ENCODE measurements at regions not wholly inside any gene's neighbourhood (a gene's known extent, or its start where the extent isn't known, plus 50 kb on each side); places are given as distances from the start of the nearest gene placed in this dataset.

DNA sequence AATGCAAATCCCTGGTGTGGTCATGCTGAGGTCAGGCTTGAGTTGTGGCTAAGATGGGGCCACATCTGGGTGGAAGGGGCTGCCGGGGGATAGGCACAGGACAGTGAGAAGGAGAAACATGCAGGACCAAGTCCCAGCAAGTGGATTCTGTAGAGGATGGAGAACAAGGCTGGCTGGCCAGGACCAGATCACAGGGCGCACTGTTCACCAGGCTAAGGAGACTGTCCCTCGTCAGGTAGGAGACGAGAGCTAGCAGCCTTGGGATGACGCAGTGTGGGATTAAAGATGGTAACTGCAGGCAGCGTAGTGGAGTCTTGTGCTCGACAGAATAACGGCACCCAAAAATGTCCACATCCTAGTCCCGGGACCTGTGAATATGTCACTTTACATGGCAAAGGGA lies 336.1 kb downstream of the BCL11B start:
- ChIA-PET CTCF (no interaction called here), POLR2A (interaction anchor here (0.6 kb wide), 1 partner anchor 408 kb away, joined by 3 read pairs; no protein-coding TSS in a partner anchor)
- H3K27ac ChIP-seq (ENCODE audit: extremely low read depth, low read depth, low read length), result no peak overlapping the region
- no peaks in the 10 kb centered on the region for H3K9me3 ChIP-seq (ENCODE audit: control insufficient read depth, insufficient read depth, low read depth, low read length)
- no peaks in the 10 kb centered on the region for H3K4me1 ChIP-seq (ENCODE audit: control insufficient read depth, insufficient read depth, low read length)
- H3K36me3 ChIP-seq (ENCODE audit: control insufficient read depth in 2 of 2, insufficient read depth in 1 of 2, low read length in 2 of 2), result no peaks in the 10 kb centered on the region
- no peak overlapping the region for H3K4me3 ChIP-seq (ENCODE audit: low read depth, low read length)
- TF ChIP-seq ZSCAN16 (tag by site-specific recombination; IDR thresholded peaks at IDR 0.05) (no peak), ZNF530 (tag by site-specific recombination; IDR thresholded peaks at IDR 0.05; ENCODE audit: low read depth) (no peak), BCL11B (tag by site-specific recombination; IDR thresholded peaks at IDR 0.05; ENCODE audit: low read depth) (no peak), YY1 (tag by site-specific recombination; IDR thresholded peaks at IDR 0.05) (no peak), ZIC2 (tag by site-specific recombination; IDR thresholded peaks at IDR 0.05) (no peak), ZNF670 (tag by site-specific recombination; IDR thresholded peaks at IDR 0.05; ENCODE audit: low read depth) (no peak), ZBTB7A (tag by site-specific recombination; IDR thresholded peaks at IDR 0.05; ENCODE audit: low read depth) (no peak), ZNF391 (tag by site-specific recombination; IDR thresholded peaks at IDR 0.05; ENCODE audit: borderline replicate concordance, low read depth) (no peak), ZNF350 (tag by site-specific recombination; IDR thresholded peaks at IDR 0.05) (no peak), ZNF777 (tag by site-specific recombination; IDR thresholded peaks at IDR 0.05; ENCODE audit: borderline replicate concordance) (no peak), ZFHX2 (tag by site-specific recombination; conservative IDR thresholded peaks at IDR 0.05) (no peak), ZNF626 (tag by site-specific recombination; IDR thresholded peaks at IDR 0.05) (no peak)
- TF ChIP-seq, protein P1, sequence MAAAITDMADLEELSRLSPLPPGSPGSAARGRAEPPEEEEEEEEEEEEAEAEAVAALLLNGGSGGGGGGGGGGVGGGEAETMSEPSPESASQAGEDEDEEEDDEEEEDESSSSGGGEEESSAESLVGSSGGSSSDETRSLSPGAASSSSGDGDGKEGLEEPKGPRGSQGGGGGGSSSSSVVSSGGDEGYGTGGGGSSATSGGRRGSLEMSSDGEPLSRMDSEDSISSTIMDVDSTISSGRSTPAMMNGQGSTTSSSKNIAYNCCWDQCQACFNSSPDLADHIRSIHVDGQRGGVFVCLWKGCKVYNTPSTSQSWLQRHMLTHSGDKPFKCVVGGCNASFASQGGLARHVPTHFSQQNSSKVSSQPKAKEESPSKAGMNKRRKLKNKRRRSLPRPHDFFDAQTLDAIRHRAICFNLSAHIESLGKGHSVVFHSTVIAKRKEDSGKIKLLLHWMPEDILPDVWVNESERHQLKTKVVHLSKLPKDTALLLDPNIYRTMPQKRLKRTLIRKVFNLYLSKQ (tag by site-specific recombination; IDR thresholded peaks at IDR 0.05; ENCODE audit: borderline replicate concordance), result no peak
- TF ChIP-seq, protein P2, sequence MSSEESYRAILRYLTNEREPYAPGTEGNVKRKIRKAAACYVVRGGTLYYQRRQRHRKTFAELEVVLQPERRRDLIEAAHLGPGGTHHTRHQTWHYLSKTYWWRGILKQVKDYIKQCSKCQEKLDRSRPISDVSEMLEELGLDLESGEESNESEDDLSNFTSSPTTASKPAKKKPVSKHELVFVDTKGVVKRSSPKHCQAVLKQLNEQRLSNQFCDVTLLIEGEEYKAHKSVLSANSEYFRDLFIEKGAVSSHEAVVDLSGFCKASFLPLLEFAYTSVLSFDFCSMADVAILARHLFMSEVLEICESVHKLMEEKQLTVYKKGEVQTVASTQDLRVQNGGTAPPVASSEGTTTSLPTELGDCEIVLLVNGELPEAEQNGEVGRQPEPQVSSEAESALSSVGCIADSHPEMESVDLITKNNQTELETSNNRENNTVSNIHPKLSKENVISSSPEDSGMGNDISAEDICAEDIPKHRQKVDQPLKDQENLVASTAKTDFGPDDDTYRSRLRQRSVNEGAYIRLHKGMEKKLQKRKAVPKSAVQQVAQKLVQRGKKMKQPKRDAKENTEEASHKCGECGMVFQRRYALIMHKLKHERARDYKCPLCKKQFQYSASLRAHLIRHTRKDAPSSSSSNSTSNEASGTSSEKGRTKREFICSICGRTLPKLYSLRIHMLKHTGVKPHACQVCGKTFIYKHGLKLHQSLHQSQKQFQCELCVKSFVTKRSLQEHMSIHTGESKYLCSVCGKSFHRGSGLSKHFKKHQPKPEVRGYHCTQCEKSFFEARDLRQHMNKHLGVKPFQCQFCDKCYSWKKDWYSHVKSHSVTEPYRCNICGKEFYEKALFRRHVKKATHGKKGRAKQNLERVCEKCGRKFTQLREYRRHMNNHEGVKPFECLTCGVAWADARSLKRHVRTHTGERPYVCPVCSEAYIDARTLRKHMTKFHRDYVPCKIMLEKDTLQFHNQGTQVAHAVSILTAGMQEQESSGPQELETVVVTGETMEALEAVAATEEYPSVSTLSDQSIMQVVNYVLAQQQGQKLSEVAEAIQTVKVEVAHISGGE (tag by site-specific recombination; conservative IDR thresholded peaks at IDR 0.05; ENCODE audit: low read depth), result no peak
- TF ChIP-seq, protein P3, sequence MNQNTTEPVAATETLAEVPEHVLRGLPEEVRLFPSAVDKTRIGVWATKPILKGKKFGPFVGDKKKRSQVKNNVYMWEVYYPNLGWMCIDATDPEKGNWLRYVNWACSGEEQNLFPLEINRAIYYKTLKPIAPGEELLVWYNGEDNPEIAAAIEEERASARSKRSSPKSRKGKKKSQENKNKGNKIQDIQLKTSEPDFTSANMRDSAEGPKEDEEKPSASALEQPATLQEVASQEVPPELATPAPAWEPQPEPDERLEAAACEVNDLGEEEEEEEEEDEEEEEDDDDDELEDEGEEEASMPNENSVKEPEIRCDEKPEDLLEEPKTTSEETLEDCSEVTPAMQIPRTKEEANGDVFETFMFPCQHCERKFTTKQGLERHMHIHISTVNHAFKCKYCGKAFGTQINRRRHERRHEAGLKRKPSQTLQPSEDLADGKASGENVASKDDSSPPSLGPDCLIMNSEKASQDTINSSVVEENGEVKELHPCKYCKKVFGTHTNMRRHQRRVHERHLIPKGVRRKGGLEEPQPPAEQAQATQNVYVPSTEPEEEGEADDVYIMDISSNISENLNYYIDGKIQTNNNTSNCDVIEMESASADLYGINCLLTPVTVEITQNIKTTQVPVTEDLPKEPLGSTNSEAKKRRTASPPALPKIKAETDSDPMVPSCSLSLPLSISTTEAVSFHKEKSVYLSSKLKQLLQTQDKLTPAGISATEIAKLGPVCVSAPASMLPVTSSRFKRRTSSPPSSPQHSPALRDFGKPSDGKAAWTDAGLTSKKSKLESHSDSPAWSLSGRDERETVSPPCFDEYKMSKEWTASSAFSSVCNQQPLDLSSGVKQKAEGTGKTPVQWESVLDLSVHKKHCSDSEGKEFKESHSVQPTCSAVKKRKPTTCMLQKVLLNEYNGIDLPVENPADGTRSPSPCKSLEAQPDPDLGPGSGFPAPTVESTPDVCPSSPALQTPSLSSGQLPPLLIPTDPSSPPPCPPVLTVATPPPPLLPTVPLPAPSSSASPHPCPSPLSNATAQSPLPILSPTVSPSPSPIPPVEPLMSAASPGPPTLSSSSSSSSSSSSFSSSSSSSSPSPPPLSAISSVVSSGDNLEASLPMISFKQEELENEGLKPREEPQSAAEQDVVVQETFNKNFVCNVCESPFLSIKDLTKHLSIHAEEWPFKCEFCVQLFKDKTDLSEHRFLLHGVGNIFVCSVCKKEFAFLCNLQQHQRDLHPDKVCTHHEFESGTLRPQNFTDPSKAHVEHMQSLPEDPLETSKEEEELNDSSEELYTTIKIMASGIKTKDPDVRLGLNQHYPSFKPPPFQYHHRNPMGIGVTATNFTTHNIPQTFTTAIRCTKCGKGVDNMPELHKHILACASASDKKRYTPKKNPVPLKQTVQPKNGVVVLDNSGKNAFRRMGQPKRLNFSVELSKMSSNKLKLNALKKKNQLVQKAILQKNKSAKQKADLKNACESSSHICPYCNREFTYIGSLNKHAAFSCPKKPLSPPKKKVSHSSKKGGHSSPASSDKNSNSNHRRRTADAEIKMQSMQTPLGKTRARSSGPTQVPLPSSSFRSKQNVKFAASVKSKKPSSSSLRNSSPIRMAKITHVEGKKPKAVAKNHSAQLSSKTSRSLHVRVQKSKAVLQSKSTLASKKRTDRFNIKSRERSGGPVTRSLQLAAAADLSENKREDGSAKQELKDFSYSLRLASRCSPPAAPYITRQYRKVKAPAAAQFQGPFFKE (tag by site-specific recombination; IDR thresholded peaks at IDR 0.05; ENCODE audit: borderline replicate concordance), result no peak
- TF ChIP-seq, protein P4, sequence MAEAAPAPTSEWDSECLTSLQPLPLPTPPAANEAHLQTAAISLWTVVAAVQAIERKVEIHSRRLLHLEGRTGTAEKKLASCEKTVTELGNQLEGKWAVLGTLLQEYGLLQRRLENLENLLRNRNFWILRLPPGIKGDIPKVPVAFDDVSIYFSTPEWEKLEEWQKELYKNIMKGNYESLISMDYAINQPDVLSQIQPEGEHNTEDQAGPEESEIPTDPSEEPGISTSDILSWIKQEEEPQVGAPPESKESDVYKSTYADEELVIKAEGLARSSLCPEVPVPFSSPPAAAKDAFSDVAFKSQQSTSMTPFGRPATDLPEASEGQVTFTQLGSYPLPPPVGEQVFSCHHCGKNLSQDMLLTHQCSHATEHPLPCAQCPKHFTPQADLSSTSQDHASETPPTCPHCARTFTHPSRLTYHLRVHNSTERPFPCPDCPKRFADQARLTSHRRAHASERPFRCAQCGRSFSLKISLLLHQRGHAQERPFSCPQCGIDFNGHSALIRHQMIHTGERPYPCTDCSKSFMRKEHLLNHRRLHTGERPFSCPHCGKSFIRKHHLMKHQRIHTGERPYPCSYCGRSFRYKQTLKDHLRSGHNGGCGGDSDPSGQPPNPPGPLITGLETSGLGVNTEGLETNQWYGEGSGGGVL (tag by site-specific recombination; IDR thresholded peaks at IDR 0.05), result no peak
- TF ChIP-seq, protein P5, sequence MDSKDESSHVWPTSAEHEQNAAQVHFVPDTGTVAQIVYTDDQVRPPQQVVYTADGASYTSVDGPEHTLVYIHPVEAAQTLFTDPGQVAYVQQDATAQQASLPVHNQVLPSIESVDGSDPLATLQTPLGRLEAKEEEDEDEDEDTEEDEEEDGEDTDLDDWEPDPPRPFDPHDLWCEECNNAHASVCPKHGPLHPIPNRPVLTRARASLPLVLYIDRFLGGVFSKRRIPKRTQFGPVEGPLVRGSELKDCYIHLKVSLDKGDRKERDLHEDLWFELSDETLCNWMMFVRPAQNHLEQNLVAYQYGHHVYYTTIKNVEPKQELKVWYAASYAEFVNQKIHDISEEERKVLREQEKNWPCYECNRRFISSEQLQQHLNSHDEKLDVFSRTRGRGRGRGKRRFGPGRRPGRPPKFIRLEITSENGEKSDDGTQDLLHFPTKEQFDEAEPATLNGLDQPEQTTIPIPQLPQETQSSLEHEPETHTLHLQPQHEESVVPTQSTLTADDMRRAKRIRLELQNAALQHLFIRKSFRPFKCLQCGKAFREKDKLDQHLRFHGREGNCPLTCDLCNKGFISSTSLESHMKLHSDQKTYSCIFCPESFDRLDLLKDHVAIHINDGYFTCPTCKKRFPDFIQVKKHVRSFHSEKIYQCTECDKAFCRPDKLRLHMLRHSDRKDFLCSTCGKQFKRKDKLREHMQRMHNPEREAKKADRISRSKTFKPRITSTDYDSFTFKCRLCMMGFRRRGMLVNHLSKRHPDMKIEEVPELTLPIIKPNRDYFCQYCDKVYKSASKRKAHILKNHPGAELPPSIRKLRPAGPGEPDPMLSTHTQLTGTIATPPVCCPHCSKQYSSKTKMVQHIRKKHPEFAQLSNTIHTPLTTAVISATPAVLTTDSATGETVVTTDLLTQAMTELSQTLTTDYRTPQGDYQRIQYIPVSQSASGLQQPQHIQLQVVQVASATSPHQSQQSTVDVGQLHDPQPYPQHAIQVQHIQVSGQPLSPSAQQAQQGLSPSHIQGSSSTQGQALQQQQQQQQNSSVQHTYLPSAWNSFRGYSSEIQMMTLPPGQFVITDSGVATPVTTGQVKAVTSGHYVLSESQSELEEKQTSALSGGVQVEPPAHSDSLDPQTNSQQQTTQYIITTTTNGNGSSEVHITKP (tag by site-specific recombination; IDR thresholded peaks at IDR 0.05), result no peak
- TF ChIP-seq, protein P6, sequence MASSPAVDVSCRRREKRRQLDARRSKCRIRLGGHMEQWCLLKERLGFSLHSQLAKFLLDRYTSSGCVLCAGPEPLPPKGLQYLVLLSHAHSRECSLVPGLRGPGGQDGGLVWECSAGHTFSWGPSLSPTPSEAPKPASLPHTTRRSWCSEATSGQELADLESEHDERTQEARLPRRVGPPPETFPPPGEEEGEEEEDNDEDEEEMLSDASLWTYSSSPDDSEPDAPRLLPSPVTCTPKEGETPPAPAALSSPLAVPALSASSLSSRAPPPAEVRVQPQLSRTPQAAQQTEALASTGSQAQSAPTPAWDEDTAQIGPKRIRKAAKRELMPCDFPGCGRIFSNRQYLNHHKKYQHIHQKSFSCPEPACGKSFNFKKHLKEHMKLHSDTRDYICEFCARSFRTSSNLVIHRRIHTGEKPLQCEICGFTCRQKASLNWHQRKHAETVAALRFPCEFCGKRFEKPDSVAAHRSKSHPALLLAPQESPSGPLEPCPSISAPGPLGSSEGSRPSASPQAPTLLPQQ (tag by site-specific recombination; IDR thresholded peaks at IDR 0.05), result no peak
